ENCODE measurements at regions not wholly inside any gene's neighbourhood (a gene's known extent, or its start where the extent isn't known, plus 50 kb on each side); places are given as distances from the start of the nearest gene placed in this dataset.

GRCh38 chr4:31548823-31549222 lies 828.7 kb downstream of the PCDH7 start:
- peak; percentile 35 for TF ChIP-seq CTCF (conservative IDR thresholded peaks at IDR 0.05; ENCODE audit: low read depth, low read length)
- DNase-seq (ENCODE audit: low read depth) = no peak
- no peak overlapping the region for H3K4me3 ChIP-seq (ENCODE audit: low read depth, low read length)

GRCh38 chr4:31549256-31549655 lies 829.1 kb downstream of the PCDH7 start:
- H3K4me3 ChIP-seq (ENCODE audit: low read depth, low read length) = no peak overlapping the region
- DNase-seq (ENCODE audit: low read depth) = no peak
- TF ChIP-seq CTCF (conservative IDR thresholded peaks at IDR 0.05; ENCODE audit: low read depth, low read length) = no peak

- H3K4me3 ChIP-seq (ENCODE audit: low read depth, low read length) = no peak overlapping the region
- DNase-seq (ENCODE audit: low read depth) = no peak
- no peak for TF ChIP-seq CTCF (conservative IDR thresholded peaks at IDR 0.05; ENCODE audit: low read depth, low read length)
Measured at GRCh38 chr4:31557437-31557836, 837.3 kb downstream of the PCDH7 start.

- H3K4me3 ChIP-seq (ENCODE audit: low read depth, low read length) = no peak overlapping the region
- DNase-seq (ENCODE audit: low read depth) = no peak
- no peak for TF ChIP-seq CTCF (conservative IDR thresholded peaks at IDR 0.05; ENCODE audit: low read depth, low read length)
Measured at GRCh38 chr4:31573554-31573953, 853.4 kb downstream of the PCDH7 start.

GRCh38 chr4:31575504-31575903 lies 855.3 kb downstream of the PCDH7 start:
- DNase-seq (ENCODE audit: low read depth) = no peak
- H3K4me3 ChIP-seq (ENCODE audit: low read depth, low read length) = no peak overlapping the region
- no peak for TF ChIP-seq CTCF (conservative IDR thresholded peaks at IDR 0.05; ENCODE audit: low read depth, low read length)

GRCh38 chr4:31580843-31581242 lies 860.7 kb downstream of the PCDH7 start:
- no peak overlapping the region for H3K4me3 ChIP-seq (ENCODE audit: low read depth, low read length)
- no peak for TF ChIP-seq CTCF (conservative IDR thresholded peaks at IDR 0.05; ENCODE audit: low read depth, low read length)
- no peak for DNase-seq (ENCODE audit: low read depth)

- TF ChIP-seq CTCF (conservative IDR thresholded peaks at IDR 0.05; ENCODE audit: low read depth, low read length) = no peak
- no peak overlapping the region for H3K4me3 ChIP-seq (ENCODE audit: low read depth, low read length)
- no peak for DNase-seq (ENCODE audit: low read depth)
Measured at GRCh38 chr4:31585503-31585902, 865.3 kb downstream of the PCDH7 start.
